ENCODE measurements at regions not wholly inside any gene's neighbourhood (a gene's known extent, or its start where the extent isn't known, plus 50 kb on each side); places are given as distances from the start of the nearest gene placed in this dataset.

- no peaks in the 10 kb centered on the region for H3K4me1 ChIP-seq
- no peaks in the 10 kb centered on the region for H3K9me3 ChIP-seq
- no peaks in the 10 kb centered on the region for H3K27me3 ChIP-seq
- no peak overlapping the region for H3K27ac ChIP-seq
- intact Hi-C loops (cut with DNase I), result no loop called here
- no peak for DNase-seq (ENCODE audit: extremely low spot score in 2 of 2)
- no peak for TF ChIP-seq POLR2A (IDR thresholded peaks at IDR 0.05)
- no peak for TF ChIP-seq CTCF (IDR thresholded peaks at IDR 0.05)
- TF ChIP-seq POLR2AphosphoS5 (IDR thresholded peaks at IDR 0.05; ENCODE audit: insufficient read depth in 1 of 2, low read depth in 1 of 2), result no peak
- no peaks in the 10 kb centered on the region for H3K36me3 ChIP-seq
- no peak overlapping the region for H3K4me3 ChIP-seq
Measured at GRCh38 chr18:60560071-60560470, 187.5 kb upstream of the MC4R start.

DNA sequence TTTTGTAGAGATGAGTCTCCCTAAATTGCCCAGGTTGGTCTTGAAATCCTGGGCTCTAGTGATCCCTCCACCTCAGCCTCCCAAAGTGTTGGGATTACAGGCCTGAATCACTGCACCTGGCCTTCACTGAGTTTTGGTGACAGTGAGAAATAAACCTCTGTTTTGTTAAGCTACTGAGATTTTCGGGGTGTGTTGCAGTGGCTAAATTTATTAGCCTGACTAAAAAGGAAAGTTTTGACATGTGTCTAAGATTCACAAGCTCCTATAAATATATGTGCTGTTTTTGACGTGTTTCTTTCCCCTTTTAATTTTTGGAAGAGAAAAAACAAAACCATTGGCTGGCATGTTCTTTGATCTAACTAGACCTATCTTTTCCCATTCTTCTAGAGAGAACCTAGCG is 190.5 kb upstream of the MC4R start:
- intact Hi-C loops (cut with DNase I), result no loop called here
- no peaks in the 10 kb centered on the region for H3K36me3 ChIP-seq
- no peak overlapping the region for H3K4me3 ChIP-seq
- H3K27me3 ChIP-seq, result no peaks in the 10 kb centered on the region
- TF ChIP-seq POLR2A (IDR thresholded peaks at IDR 0.05) (no peak), CTCF (IDR thresholded peaks at IDR 0.05) (no peak), POLR2AphosphoS5 (IDR thresholded peaks at IDR 0.05; ENCODE audit: insufficient read depth in 1 of 2, low read depth in 1 of 2) (no peak)
- no peak for DNase-seq (ENCODE audit: extremely low spot score in 2 of 2)
- H3K4me1 ChIP-seq, result no peaks in the 10 kb centered on the region
- H3K9me3 ChIP-seq, result no peaks in the 10 kb centered on the region
- no peak overlapping the region for H3K27ac ChIP-seq

GRCh38 chr18:60568220-60568619 is 195.6 kb upstream of the MC4R start:
- Histone ChIP-seq H3K36me3 (no peaks in the 10 kb centered on the region), H3K27ac (no peak overlapping the region), H3K4me1 (no peaks in the 10 kb centered on the region), H3K4me3 (no peak overlapping the region), H3K9me3 (no peaks in the 10 kb centered on the region), H3K27me3 (no peaks in the 10 kb centered on the region)
- intact Hi-C loops (cut with DNase I), result no loop called here
- no peak for TF ChIP-seq POLR2AphosphoS5 (IDR thresholded peaks at IDR 0.05; ENCODE audit: insufficient read depth in 1 of 2, low read depth in 1 of 2)
- no peak for TF ChIP-seq CTCF (IDR thresholded peaks at IDR 0.05)
- no peak for TF ChIP-seq POLR2A (IDR thresholded peaks at IDR 0.05)
- DNase-seq (ENCODE audit: extremely low spot score in 2 of 2), result no peak

DNA sequence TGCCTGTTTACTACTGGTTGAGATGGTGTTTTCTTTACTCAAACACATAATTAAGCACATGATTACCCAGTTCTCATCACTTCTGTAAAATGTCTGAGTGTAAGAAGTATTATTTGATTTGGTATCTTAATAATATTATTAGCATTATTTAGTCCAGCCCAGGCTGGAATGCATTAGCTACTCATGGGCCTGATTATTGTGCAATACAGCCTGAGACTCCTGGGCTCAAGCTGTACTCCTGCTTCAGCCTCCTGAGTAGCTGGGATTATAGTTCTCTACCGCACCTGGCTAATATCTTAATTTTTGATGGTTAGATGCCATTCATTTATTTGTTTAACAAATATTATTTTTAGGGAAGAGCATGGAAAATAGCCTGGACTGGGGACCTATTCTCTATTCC is 197.6 kb upstream of the MC4R start:
- Histone ChIP-seq H3K4me1 (no peaks in the 10 kb centered on the region), H3K9me3 (no peaks in the 10 kb centered on the region), H3K4me3 (no peak overlapping the region), H3K36me3 (no peaks in the 10 kb centered on the region), H3K27ac (no peak overlapping the region), H3K27me3 (no peaks in the 10 kb centered on the region)
- no peak for TF ChIP-seq CTCF (IDR thresholded peaks at IDR 0.05)
- no peak for TF ChIP-seq POLR2AphosphoS5 (IDR thresholded peaks at IDR 0.05; ENCODE audit: insufficient read depth in 1 of 2, low read depth in 1 of 2)
- TF ChIP-seq POLR2A (IDR thresholded peaks at IDR 0.05), result no peak
- intact Hi-C loops (cut with DNase I), result no loop called here
- no peak for DNase-seq (ENCODE audit: extremely low spot score in 2 of 2)

- Histone ChIP-seq H3K27me3 (no peaks in the 10 kb centered on the region), H3K9me3 (no peaks in the 10 kb centered on the region), H3K4me3 (no peak overlapping the region), H3K4me1 (no peaks in the 10 kb centered on the region), H3K27ac (no peak overlapping the region), H3K36me3 (no peaks in the 10 kb centered on the region)
- TF ChIP-seq POLR2AphosphoS5 (IDR thresholded peaks at IDR 0.05; ENCODE audit: insufficient read depth in 1 of 2, low read depth in 1 of 2) (no peak), CTCF (IDR thresholded peaks at IDR 0.05) (no peak), POLR2A (IDR thresholded peaks at IDR 0.05) (no peak)
- intact Hi-C loops (cut with DNase I), result no loop called here
- no peak for DNase-seq (ENCODE audit: extremely low spot score in 2 of 2)
Measured at GRCh38 chr18:60577457-60577856, 204.9 kb upstream of the MC4R start.
